GM12873 (cell line): ENCODE measurements at regions not wholly inside any gene's neighbourhood (a gene's known extent, or its start where the extent isn't known, plus 50 kb on each side); places are given as distances from the start of the nearest gene placed in this dataset.

Experiments
- TF ChIP-seq, protein P1 (sequence below): IDR thresholded peaks from 2 replicates; pipeline ENCODE4 v1.5.1; 2012; ENCODE audit warnings: low read depth, mild to moderate bottlenecking, moderate library complexity, low read length, control low read depth; ENCODE audit not compliant: insufficient read depth; ENCODE audit errors: missing control alignments

DNA sequence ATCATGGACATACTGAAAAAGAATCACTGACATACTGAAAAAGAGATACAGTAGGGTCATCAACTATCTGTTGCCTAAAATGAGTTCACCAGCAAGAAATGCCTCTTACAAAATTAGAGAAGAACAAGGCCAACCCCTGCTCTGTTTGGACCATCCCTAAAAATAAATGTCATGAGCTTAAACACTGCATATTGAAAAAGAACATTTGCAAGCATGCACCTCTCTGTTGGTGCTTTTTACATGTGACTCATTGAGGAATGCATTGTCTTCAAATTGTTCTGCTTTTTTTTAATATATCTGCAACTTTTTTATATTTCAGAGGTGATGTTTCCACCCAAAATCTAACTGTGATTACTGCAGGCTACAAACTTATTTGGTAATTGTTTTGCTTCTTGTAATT, 233.9 kb upstream of the LRATD1 start:
- TF ChIP-seq, protein P1, sequence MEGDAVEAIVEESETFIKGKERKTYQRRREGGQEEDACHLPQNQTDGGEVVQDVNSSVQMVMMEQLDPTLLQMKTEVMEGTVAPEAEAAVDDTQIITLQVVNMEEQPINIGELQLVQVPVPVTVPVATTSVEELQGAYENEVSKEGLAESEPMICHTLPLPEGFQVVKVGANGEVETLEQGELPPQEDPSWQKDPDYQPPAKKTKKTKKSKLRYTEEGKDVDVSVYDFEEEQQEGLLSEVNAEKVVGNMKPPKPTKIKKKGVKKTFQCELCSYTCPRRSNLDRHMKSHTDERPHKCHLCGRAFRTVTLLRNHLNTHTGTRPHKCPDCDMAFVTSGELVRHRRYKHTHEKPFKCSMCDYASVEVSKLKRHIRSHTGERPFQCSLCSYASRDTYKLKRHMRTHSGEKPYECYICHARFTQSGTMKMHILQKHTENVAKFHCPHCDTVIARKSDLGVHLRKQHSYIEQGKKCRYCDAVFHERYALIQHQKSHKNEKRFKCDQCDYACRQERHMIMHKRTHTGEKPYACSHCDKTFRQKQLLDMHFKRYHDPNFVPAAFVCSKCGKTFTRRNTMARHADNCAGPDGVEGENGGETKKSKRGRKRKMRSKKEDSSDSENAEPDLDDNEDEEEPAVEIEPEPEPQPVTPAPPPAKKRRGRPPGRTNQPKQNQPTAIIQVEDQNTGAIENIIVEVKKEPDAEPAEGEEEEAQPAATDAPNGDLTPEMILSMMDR = no peak

DNA sequence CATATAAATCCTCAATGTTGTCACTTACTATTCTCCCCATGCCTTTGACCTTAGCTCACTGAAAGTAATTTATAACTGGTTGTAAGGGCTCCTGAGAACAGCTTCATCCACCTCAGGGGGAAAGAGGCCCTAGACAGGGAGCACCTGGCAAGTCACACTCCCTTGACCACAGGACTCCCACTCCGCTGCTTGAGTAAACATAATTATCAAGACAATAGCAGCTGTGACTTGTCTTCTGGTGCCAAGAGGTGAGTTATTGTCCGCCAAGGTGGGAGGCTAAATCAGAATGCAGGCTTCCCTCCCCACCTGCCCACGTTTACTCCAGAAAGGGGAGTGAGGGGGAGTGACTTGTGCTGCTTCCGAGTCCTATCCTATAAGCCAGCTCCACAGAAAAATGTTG, 230.6 kb upstream of the LRATD1 start:
- TF ChIP-seq, protein P1 = no peak

DNA sequence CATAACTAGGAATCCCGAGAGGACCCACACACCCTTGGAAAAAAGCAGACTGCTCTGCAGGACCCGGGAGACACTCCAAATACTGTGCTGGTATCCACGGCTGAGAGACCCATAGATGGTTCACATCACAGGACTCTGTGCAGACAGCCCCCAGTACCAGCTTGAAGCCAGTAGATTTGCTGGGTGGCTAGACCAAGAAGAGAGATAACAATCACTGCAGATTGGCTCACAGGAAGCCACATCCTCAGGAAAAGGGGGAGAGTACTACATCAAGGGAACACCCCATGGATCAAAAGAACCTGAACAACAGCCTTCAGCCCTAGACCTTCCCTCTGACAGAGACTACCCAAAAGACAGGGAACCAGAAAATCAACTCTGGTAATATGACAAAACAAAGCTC, 223.8 kb upstream of the LRATD1 start:
- TF ChIP-seq, protein P1 = no peak

DNA sequence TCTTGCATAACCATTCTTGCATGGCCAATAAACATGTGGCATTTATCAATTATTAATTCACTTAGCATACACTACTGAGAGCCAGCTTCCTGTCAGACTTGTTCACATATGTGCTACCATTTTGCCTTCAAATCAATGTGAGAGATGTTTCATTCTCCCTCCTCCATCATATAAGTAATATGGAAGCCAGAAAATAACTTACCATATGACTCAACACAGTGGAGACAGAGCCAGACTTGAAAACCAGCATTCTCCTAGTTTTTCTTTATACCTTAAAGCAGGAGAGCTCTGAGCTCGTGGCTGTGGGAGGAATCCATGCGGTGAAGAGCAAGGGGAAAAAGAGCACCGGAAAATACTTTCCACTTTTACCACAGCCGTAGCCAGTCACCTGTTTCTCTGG, 215.0 kb upstream of the LRATD1 start:
- TF ChIP-seq, protein P1 = no peak

DNA sequence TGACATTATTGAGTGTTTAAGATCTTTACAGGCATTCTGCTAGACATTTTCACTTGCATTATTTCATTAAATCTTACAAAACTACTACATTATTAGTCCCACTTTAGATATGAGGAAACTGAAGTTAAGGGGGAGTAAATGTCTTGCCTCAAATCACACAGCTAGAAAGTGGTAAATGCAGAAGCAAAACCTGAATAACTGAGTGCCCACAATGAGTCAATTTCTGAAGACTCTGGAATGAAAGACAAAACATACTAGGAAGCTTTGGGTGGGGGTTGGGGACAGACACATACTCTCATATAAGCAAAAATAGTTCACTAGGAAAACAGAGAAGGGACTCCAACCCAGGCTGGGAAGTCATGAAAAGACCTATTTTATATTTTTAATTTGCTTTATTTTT, 214.4 kb upstream of the LRATD1 start:
- TF ChIP-seq, protein P1 = no peak

DNA sequence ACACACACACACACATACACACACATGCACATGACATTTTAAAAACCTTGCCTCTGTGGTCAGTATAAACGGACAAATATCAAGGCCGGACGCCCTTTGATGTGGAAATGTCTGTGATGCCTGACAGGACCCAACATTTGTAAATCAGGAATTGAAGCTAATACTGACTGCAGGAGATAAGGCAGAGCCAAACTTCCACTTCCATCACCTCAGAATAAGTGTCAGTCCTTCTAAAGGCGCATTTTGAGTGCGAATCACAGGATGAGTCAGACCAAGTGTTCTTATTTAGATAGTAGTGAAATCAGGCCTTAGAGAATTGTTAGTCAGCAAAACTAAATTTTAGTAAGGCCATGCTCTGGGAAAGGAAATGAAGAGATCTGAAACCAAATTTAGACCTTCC, 211.7 kb upstream of the LRATD1 start:
- TF ChIP-seq, protein P1 = no peak

DNA sequence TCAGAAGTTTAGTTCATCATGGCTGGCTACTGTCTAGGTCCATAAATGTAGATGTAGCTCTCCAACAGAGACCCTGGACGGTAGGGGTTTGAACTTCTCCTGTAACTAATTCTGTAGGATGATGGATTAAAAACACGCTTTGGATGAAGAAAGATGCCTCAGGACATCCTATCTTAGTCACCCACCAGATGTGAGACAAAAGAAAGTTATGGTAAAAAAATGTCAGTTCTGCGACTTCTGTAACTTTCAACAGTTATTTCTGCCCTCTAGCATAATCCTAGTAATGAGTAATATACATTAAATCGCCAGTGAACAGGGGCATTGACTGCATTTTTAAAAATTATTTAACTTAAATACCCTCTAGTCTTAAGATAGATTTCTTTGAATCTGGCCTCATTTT, 210.1 kb upstream of the LRATD1 start:
- TF ChIP-seq, protein P1 = no peak
